22Rv1 (cell line): ENCODE measurements at regions not wholly inside any gene's neighbourhood (a gene's known extent, or its start where the extent isn't known, plus 50 kb on each side); places are given as distances from the start of the nearest gene placed in this dataset.

Experiments
- H3K27ac ChIP-seq: fragments of 450-650 bp; 2 replicates; pipeline ENCODE4 v1.5.1; 2017
- CTCF ChIP-seq: fragments of 450-650 bp; IDR thresholded peaks from 2 replicates; pipeline ENCODE4 v1.5.1; 2017; ENCODE audit warnings: mild to moderate bottlenecking
- ZFX ChIP-seq: fragments of 450-650 bp; IDR thresholded peaks from 2 replicates; pipeline ENCODE4 v1.6.1; 2017; ENCODE audit warnings: antibody characterized with exemption, borderline replicate concordance

GRCh38 chr10:124252097-124252715 is 158.8 kb upstream of the CHST15 start:
- no peak overlapping the region for H3K27ac ChIP-seq
- TF ChIP-seq CTCF (no peak), ZFX (no peak)

GRCh38 chr10:124251317-124252065 is 158.1 kb upstream of the CHST15 start:
- TF ChIP-seq CTCF (no peak), ZFX (no peak)
- H3K27ac ChIP-seq: no peak overlapping the region

DNA sequence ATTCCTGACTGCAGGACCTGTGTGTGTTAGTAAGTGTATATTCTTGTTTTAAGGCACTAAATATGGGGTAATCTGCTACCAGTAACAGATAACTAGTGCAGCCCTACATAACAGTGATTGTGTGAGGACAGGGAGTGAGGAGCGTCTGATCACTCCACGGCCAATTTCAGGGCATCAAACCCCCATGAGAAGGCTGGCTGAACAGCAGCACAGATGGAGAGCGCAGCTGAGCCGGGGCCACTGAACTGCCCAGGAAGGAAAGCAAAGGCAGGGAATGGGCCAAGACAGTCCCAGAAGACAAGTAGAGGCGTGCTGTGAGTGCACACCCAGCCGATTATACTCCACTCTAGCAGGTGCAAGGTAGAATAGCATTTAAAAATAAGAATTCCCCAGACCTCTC is 157.1 kb upstream of the CHST15 start:
- H3K27ac ChIP-seq: no peak overlapping the region
- TF ChIP-seq ZFX (no peak), CTCF (no peak)

DNA sequence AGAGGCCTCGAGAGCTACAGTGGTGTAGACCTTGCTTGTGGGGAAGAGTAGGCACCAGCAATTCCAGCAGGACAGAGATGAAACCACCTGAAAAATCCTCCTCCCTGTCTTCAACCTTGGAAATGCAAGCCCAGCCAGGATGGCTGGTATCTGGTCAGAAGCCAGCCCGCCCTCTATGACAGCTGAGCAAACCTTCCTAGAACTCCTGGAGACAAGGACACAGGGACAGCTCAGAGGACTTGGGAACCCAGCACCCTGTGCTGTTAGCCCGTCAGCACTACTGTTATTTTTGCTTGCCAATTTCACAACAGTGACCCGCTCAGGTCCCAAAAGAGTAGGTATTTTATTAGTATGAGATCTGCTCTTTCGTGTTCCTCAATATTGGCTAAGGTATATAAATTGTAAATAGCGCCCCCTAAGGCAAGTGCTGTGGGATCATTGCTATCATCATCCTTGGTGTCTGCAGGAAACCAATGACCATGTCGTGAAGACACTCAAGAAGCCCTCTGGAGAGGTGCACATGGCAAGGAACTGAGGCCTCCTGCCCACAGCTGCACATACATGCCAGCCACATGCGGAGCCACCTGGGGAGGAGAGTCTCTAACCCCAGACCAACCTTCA is 156.5 kb upstream of the CHST15 start:
- no peak overlapping the region for H3K27ac ChIP-seq
- peak; percentile 28; the same call in 1 of the 2 replicates for TF ChIP-seq CTCF
- TF ChIP-seq ZFX: no peak

- TF ChIP-seq ZFX (no peak), CTCF (no peak)
- H3K27ac ChIP-seq: no peak overlapping the region
Observed at GRCh38 chr10:124249196-124249595, 155.8 kb upstream of the CHST15 start.

DNA sequence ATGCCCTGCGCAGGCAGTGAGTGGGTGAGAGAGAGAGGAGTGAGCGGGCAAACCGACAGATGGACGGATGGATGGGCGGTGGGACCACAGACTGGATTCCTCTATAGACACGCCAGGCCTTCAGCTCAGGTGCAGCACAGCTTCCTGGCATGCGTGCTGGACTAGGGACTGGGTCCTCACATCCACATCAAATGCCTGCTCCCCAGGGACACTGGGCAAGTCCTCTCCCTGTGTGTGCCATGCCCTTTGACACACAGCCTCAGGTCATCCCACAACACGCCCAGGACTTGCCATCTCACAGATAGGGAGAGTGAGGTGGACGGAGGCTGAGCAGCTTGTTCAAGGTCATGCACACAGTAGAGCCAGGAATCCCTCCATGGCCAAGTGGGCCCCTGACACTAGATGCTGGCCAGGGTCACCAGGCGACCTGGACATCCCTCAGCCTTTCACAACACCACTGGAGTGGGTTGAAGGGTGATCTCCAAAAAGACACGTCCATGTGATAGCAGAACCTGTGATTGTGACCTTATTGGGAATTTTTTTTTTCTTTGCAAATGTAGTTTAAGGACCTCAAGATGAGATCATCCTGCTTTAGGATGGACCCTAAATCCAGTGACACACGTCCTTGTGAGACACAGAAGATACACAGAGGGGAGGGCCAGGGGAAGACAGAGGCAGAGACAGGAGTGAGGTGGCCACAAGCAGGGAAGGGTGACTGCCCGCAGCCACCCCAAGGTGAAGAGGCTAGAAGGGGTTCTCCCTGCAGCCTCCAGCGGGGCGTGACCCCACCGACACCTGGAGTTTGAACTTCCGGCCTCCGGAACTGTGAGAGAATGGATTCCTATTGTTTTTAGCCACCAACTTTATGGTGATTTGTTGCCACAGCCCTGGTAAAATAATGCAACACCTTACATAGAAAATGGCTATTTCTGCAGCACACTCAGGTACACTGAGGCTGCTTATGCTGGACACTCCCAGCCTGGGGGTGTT is 155.0 kb upstream of the CHST15 start:
- no peak for TF ChIP-seq ZFX
- TF ChIP-seq CTCF: no peak
- no peak overlapping the region for H3K27ac ChIP-seq
